Breast epithelium (tissue), 4 donors: ENCODE measurements at regions not wholly inside any gene's neighbourhood (a gene's known extent, or its start where the extent isn't known, plus 50 kb on each side); places are given as distances from the start of the nearest gene placed in this dataset.

Source experiments
- DNase-seq, 2 donors: peaks; one replicate each; pipeline ENCODE4 v3.0.0-alpha.2; 2019; ENCODE audit warnings: low spot score in 2 of 2
- H3K27ac ChIP-seq, 2 donors: fragments of 200-600 bp; sonication (generic) in 1 of 2; one replicate each; pipeline ENCODE4 v1.5.1; 2016 to 2019; ENCODE audit warnings: mild to moderate bottlenecking in 1 of 2
- H3K27me3 ChIP-seq, 2 donors: fragments of 200-600 bp; sonication (generic) in 1 of 2; one replicate each; pipeline versions ENCODE4 v1.5.1 to v1.6.0; 2017 to 2019; ENCODE audit warnings: control low read depth in 1 of 2, mild to moderate bottlenecking in 1 of 2
- H3K36me3 ChIP-seq: fragments of 200-600 bp; one replicate; pipeline ENCODE4 v1.5.1; 2019
- H3K4me1 ChIP-seq, 2 donors: fragments of 200-600 bp; sonication (generic); one replicate each; pipeline ENCODE4 v1.5.1; 2016 to 2019; ENCODE audit warnings: control low read depth in 1 of 2
- H3K4me3 ChIP-seq, 3 donors: fragments of 200-600 bp; sonication (generic); 1 replicate in 2 of 3; 2 replicates in 1 of 3; pipeline ENCODE4 v1.5.1; 2016 to 2019; ENCODE audit warnings: mild to moderate bottlenecking in 3 of 3, moderate library complexity in 2 of 3
- H3K9me3 ChIP-seq, 2 donors: fragments of 200-600 bp; sonication (generic) in 1 of 2; one replicate each; pipeline ENCODE4 v1.5.1; 2016 to 2019; ENCODE audit warnings: control low read depth in 1 of 2
- POLR2A ChIP-seq: fragments of 450-650 bp; IDR thresholded peaks from one replicate; pipeline ENCODE4 v1.6.1; 2016; ENCODE audit warnings: antibody characterized with exemption, mild to moderate bottlenecking, moderate library complexity
- POLR2AphosphoS5 ChIP-seq, 3 donors: sonication (generic); formaldehyde crosslinking; IDR thresholded peaks; one replicate each; pipeline ENCODE4 v1.6.1; 2017; ENCODE audit warnings: antibody characterized with exemption in 3 of 3
- intact Hi-C: fragments of 100-400 bp; cut with DNase I; formaldehyde crosslinking; loops from one replicate; pipeline ENCODE4 v1.15.1; 2023; ENCODE audit warnings: low total_unique reads
- TF ChIP-seq, protein P1 (sequence below), 3 donors: fragments of 450-650 bp; IDR thresholded peaks; one replicate each; pipeline ENCODE4 v1.5.1; 2016 to 2017; ENCODE audit warnings: antibody characterized with exemption in 3 of 3, mild to moderate bottlenecking in 3 of 3, moderate library complexity in 3 of 3

DNA sequence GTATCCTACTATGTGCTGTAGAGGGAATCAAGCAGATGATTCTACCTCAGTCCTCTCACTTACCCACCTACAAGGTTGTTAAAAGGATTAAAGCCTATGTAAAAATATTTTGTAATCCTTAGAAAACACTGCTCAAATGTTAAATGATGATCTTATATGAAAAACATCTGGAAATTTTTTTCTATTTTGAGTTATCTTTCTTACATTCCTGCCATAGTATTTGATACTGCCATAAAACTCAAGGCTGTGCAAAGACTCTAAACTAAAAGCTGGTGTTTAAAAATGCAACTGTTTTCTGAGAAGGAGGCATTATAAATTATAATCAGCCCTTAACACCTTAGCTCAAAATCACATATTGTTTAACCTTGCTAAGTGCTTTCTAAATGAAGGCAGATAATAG, 474.2 kb downstream of the PRELID2 start:
- no peaks in the 10 kb centered on the region for H3K27me3 ChIP-seq
- TF ChIP-seq POLR2AphosphoS5 (IDR thresholded peaks at IDR 0.05) (no peak), POLR2A (no peak)
- TF ChIP-seq, protein P1, sequence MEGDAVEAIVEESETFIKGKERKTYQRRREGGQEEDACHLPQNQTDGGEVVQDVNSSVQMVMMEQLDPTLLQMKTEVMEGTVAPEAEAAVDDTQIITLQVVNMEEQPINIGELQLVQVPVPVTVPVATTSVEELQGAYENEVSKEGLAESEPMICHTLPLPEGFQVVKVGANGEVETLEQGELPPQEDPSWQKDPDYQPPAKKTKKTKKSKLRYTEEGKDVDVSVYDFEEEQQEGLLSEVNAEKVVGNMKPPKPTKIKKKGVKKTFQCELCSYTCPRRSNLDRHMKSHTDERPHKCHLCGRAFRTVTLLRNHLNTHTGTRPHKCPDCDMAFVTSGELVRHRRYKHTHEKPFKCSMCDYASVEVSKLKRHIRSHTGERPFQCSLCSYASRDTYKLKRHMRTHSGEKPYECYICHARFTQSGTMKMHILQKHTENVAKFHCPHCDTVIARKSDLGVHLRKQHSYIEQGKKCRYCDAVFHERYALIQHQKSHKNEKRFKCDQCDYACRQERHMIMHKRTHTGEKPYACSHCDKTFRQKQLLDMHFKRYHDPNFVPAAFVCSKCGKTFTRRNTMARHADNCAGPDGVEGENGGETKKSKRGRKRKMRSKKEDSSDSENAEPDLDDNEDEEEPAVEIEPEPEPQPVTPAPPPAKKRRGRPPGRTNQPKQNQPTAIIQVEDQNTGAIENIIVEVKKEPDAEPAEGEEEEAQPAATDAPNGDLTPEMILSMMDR (IDR thresholded peaks at IDR 0.05) = no peak
- no peak for DNase-seq
- no peak overlapping the region for H3K4me3 ChIP-seq
- H3K4me1 ChIP-seq = no peaks in the 10 kb centered on the region
- intact Hi-C loops = no loop called here
- H3K27ac ChIP-seq = no peak overlapping the region
- no peaks in the 10 kb centered on the region for H3K36me3 ChIP-seq
- peaks cover 5% of the 10 kb centered on the region in 2 donors for H3K9me3 ChIP-seq

DNA sequence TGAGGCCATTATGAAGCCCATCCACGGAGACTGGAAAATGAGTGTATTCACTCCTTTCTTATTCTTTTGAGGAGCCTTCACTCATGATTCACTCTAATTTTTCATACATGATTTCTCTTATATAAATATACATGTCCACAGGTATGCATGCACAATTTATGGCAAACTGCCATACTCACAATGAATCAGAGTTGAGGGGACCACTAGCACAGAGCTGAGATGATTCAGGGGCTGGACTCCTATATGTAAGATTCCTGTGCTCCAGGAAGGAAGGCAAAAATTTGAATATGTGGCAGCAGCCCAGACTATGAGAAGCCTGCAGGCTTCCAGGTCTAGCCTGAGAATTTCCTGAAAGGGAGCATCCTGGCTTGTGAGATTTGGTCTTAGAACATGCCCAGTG, 484.6 kb downstream of the PRELID2 start:
- Histone ChIP-seq H3K27me3 (no peaks in the 10 kb centered on the region), H3K36me3 (no peaks in the 10 kb centered on the region), H3K27ac (no peak overlapping the region), H3K9me3 (no peaks in the 10 kb centered on the region), H3K4me1 (no peaks in the 10 kb centered on the region), H3K4me3 (no peak overlapping the region)
- intact Hi-C loops = no loop called here
- TF ChIP-seq POLR2AphosphoS5 (IDR thresholded peaks at IDR 0.05) (no peak), POLR2A (no peak)
- TF ChIP-seq, protein P1 (IDR thresholded peaks at IDR 0.05) = no peak
- no peak for DNase-seq

DNA sequence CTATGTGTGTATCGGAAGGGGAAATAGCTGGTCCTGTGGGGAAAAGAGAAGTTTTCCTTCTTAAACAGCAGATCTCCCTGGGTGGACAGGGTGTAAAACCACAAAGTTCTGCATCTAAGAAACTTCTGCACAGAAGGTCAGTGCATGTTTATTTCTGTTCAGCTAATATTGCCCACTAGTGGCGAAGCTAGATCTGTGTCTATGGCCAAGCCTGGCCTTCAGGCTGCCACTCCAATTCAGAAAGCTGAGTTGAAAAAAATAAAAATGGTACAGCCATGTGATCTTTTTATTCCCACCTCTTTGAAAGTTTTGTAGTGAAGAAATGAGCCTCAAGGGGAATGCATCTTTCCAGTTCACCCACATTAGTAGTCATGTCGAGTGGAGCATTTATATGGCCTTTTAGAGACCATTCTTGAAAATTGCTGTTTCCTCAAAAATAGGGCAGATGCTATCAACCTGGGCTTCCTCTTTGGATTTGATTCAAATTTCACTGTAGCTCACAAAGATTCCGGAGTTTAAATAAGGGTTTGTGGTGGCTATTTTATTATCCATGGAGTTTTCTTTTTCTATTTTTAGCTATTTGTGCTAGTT, 488.0 kb downstream of the PRELID2 start:
- intact Hi-C loops = no loop called here
- Histone ChIP-seq H3K4me1 (no peaks in the 10 kb centered on the region), H3K4me3 (no peak overlapping the region), H3K9me3 (peaks cover 0 to 2% of the 10 kb centered on the region in 2 donors), H3K27ac (no peak overlapping the region), H3K27me3 (no peaks in the 10 kb centered on the region), H3K36me3 (no peaks in the 10 kb centered on the region)
- TF ChIP-seq POLR2AphosphoS5 (IDR thresholded peaks at IDR 0.05) = no peak
- no peak for TF ChIP-seq POLR2A
- TF ChIP-seq, protein P1 (IDR thresholded peaks at IDR 0.05) = peak in 2 of 3 donors; percentile 10 to 16
- DNase-seq = no peak

DNA sequence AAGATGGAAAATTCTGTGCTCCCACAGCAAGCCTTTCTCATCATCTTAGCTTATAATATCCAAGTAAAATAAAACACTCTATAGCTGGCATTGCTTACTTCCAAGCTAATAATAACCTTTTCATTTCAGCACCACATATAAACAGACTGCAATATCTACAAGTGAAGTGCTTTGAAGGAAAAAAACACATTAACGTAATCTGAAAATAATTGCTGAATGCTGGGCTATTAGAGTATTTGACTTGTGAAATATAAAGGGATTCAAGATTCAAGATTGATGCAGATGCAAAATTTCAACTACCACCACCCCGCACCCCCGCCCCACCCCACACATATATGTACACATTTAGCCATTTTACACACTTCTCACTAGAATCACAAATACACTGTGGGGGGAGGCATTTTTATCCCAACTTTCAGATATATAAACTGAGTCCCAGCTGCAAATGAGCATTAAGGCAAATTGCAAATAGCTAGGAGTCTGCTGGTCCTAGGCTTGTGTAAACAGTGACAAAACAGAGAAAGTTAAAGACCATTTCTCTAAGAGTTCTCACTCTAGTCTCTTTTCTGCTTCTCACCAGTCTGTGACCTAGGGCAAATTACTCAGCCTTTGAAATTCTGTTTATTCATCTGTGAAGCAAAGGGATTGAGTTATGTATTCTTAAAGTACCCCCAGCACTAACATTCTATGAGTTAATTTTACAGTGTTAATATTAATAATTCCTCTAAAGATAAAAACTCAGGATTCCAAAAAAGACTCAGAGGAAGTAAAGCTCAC, 489.4 kb downstream of the PRELID2 start:
- Histone ChIP-seq H3K36me3 (no peaks in the 10 kb centered on the region), H3K4me3 (no peak overlapping the region), H3K9me3 (peaks cover 0 to 9% of the 10 kb centered on the region in 2 donors), H3K27me3 (no peaks in the 10 kb centered on the region), H3K27ac (no peak overlapping the region), H3K4me1 (no peaks in the 10 kb centered on the region)
- no peak for DNase-seq
- intact Hi-C loops = no loop called here
- TF ChIP-seq POLR2AphosphoS5 (IDR thresholded peaks at IDR 0.05) (no peak), POLR2A (no peak)
- TF ChIP-seq, protein P1 (IDR thresholded peaks at IDR 0.05) = no peak

DNA sequence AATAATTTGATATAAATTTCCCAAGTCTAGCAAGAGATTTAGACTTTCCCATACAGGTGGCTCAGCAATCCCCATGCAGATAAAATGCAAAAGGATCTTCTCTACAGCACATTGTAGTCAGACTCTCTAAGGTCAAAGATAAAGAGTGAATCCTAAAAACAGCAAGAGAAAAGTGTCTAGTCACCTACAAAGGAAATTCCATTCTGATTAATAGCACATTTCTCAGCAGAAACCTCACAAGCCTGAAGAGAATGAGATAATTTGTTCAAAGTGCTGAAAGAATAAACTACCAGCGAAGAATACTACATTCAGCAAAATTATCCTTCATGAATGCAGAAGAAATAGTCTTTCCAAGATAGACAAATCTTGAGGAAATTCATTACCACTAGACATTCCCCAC, 493.3 kb downstream of the PRELID2 start:
- no peak overlapping the region for H3K4me3 ChIP-seq
- no peak for DNase-seq
- no peaks in the 10 kb centered on the region for H3K36me3 ChIP-seq
- intact Hi-C loops = no loop called here
- no peaks in the 10 kb centered on the region for H3K27me3 ChIP-seq
- no peak for TF ChIP-seq POLR2AphosphoS5 (IDR thresholded peaks at IDR 0.05)
- no peak for TF ChIP-seq POLR2A
- TF ChIP-seq, protein P1 (IDR thresholded peaks at IDR 0.05) = no peak
- peaks cover 0 to 9% of the 10 kb centered on the region in 2 donors for H3K9me3 ChIP-seq
- H3K27ac ChIP-seq = no peak overlapping the region
- no peaks in the 10 kb centered on the region for H3K4me1 ChIP-seq
